CD4-positive, alpha-beta T cell treated with Interleukin-2 at 100 ng/mL for 4 hours (primary cell): ENCODE measurements at regions not wholly inside any gene's neighbourhood (a gene's known extent, or its start where the extent isn't known, plus 50 kb on each side); places are given as distances from the start of the nearest gene placed in this dataset.
"Not testable (repeated sequence)": the region's sequence is repeated elsewhere in the genome, so short reads cannot be mapped to it uniquely, and the experiment has no call there.

Experiments
- DNase-seq: peaks from one replicate; pipeline ENCODE4 v3.0.0-alpha.2; 2020; ENCODE audit warnings: low spot score

DNA sequence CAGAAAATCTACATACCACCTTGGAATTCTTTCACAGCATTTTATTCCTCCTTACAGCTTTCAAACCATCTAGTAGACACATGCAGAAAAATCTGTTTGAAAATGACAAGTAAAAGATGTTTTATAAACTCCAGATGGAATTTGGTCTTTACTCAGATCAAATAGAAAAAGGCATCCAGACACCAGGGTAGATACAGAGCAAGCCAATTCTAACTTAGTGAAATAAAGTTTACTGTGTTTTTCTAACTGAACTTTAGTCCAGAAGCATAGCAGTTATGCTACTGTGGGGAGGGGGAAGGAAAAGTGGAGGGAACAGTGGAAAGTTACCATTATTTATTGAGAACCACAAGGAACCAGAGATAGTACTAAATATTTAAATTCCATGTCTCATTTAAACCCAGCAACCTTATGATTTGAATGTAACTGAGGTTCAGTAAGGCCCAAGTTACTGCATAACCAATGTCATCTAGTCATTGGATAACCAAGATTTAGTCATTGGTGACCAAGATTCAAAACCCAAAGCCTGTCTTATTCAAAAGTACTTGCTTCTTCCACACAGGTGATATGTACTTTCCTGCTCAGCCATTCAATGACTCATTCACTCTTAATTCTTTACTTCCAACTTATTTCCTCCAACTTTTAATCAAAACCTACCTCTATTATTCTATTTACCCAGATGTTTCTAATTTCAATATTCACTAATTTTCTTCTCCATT lies 57.7 kb downstream of the RAD51AP2 start:
- no peak for DNase-seq

DNA sequence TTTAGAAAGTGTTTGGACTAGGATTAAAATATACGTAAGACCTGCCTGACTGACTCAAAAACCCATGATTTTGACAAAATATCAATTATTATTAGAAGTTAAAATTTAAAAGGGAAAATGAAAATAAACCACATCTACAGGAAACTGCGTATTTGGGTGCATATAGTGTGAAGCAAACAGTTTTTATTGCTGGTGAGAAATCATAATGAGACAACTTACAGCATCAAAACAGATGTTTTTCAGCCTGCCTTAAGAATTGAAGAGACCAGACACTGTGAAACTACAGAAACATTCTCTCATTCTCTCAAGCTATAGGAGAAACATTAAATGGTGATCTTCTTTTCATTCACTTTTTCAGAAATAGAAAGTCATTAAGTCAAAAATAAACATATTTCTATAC lies 62.9 kb downstream of the RAD51AP2 start:
- no peak for DNase-seq

DNA sequence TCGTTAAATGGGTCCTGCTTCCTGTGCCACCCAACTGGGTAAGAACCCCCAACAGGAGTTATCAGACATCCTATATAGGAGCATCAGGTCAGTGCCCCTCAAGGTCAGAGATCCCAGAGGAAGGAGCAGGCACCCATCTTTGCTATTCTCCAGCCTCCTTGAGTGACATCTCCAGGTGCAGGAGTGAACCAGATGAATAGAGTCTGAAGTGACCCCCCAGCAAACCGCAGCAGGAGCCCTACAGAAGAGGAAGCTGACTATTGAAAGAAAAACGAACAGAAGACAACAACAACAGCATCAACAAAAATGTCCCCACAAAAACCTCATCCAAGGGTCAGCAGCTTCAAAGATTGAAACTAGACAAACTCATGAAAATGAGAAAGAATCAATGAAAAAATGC lies 72.0 kb downstream of the RAD51AP2 start:
- not testable (repeated sequence) for DNase-seq

DNA sequence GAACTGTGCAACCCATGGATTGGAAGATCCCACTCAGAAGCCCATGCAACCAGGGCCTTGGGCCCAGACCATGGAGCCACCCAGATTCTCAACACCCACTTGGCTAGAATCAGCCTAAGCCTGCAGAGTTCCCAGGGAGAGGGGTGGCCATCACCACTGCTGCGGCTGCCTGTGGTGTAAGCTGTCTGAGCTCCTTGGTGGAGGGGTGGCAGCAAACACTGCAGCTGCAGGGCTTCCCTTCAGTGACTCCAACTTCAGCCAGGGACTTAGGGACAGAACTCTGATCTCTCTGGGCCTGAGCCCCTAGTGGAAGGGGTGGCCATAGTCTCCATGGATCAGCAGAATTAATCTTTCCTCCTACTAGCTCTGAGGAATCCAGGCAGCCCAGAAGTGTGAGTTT lies 72.5 kb downstream of the RAD51AP2 start:
- DNase-seq: no peak

DNA sequence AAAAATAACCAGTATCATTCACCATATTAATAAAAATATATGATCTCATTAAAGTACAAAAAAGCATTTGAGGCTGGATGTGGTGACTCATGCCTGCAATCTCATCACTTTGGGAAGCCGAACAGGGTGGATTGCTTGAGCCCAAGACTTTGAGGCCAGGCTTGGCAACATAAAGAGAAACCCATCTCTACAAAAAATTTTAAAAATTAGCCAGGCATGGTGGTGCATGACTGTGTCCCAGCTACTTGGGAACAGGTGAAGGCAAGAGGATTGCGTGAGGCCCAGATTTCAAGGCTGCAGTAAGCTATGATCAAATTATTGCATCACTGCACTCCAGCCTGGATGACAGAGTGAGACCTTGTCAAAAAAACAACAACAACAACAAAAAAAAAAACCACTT lies 75.9 kb downstream of the RAD51AP2 start:
- DNase-seq: no peak

DNA sequence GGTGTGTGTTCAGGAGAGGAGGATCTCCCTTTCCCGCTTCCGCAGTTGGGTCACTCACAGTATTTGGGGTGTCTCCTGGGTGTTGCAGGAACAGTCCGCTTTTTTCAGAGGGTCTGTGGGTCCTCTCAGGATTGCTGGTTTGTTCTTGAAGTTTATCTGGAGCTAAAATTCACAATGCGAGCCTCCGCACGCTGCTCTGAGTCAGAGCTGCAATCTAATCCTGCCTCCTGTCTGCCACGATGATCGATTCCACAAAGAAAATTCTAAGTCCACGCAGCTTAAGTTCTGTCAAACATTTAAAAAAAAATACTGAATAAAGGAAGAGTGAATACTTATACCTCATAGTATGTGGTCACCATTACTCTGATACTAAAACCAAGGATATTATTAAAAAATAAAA lies 76.5 kb downstream of the RAD51AP2 start:
- DNase-seq: no peak

DNA sequence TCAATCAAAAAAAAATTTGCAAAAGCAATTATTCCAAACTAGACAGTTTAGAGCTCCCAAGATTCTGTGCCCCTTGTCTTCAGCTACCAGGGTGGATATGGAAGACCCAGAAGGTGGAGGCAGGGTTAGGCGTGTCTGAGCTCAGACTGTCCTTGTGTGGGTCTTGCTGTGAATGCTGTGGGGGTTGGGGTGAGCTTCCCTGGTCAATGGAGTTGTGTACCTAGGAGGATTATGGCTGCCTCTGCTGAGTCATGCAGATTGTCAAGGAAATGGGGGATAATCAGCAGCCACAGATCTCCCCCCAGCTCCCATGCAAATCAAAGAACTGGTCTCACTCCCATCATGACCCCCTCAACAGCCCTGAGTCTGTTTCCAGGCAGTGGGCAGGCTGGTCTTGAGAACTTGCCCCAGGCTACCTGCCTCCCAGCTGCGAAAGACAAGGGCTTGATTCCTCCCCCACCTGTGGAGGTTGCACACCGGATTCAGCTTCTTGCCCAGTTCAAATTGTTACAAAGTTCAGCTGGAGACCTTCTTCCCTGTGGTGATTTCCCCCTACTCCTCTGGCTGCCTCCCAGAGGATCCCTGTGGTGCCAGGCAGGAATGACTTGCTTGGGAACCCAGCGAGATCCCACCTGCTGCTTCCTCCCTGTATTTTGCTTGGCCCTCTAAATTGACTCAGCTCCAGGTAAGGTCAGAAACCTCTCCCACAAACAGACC lies 77.0 kb downstream of the RAD51AP2 start:
- no peak for DNase-seq

DNA sequence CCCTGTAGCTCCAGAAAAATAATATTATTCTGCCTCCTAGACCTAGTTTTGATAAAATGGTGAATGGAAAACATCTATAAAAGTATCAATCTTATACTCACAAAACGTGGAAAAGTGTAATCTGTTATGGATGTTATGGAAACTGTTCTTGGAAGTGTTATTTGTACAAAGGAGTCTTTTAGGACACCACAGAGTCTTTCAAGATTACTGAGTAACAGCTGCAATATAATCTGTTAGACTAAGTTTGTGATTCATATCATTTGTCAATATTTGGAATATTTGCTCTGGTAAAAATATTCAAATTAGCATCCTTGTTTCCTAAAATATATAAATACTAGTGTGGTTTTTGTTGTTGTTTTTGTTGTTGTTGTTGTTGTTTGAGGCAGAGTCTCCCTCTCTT lies 87.9 kb downstream of the RAD51AP2 start:
- DNase-seq: no peak

DNA sequence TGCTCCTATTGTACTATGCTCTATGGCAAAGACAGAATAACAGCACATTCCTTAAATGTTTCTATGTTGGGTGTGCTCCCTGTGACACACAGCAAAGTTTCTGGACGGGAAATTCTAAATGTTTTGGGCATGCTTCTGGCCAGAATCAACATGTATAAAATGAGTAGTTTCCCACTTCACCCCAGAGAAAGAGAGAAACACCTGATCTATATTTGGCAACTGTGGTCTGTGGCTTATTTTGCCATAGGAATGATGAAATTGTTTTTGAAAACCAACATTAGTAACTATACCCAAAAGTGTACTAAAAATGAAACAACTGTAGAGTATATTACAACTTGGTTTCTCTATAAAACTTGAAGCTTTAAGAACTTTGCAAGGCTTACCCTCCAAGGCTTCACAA lies 89.1 kb downstream of the RAD51AP2 start:
- DNase-seq: no peak

DNA sequence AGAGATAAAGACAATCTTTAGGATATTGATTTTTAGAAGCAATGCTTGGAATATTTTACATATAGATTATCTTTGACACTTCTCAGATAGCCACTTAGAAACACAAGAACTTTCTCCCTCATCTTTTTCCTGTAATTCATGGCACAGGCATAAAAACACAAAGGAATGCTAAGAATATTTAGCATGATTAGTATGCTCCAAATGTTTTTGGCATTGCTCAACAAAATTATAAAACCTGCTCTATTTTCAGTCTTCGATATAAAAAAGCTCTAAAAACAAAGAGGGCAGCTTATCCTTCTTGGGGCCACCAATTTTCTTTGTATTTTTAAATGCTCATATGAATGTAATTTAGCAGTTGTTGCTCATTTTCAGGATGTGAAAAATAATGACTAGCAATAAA lies 90.8 kb downstream of the RAD51AP2 start:
- no peak for DNase-seq

DNA sequence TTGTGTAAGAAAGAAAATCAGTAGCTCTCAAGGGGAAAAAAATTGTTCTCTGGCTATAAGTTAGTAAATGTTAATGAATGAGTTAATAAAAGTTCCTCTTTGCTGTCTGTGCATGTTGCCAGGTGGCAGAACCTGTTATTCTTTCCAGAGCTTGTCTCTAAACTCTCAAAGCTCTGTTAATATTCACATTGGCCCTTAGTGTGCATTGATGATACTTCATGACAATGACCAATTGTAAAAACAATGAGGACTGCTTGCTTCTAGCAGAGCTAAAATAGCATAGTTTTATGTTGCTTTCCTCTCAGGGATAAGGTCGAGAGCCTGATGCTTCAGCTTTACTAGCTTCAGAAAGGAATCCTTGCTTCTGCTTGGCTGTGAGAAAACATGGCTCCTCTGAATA lies 91.5 kb downstream of the RAD51AP2 start:
- DNase-seq: no peak

DNA sequence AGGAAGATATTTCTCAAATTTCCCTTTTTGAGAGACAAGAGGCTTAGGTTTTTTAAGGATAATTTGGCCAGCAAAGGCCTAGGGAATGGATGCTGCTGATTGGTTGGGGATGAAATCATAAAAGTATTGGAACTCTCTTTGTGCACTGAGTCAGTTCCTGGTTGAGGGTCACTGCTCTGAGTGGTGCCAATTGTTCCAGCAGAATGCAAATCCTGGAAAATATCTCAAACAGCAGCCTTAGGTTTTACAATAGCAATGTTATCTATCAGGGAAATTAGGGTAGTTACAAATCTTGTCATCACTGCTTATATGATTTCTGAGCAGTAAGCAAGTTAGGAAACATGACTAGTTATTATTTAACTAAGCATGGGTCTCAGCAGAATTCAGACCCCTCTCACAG lies 96.2 kb downstream of the RAD51AP2 start:
- DNase-seq: no peak

DNA sequence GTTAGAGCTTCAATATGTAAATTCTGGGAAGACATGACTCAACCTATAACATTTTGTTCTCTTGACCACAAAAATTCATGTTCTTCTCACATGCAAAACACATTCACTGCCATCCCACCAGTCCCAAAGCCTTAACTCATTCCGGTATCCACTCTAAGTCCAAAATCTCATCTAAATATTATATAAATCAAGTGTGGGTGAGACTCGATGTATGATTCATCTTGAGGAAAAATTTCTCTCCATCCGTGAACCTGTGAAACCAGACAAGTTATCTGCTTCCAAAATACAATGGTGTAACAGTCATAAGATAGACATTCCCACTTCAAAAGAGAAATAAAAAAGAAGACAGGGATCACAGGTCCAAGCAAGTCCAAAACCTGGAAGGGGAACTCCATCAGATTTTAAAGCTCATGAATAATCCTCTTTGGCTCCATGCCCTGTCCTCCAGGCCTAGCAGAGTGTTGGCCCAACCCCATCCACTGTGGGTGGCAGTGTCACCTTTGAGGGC lies 101.3 kb downstream of the RAD51AP2 start:
- no peak for DNase-seq

DNA sequence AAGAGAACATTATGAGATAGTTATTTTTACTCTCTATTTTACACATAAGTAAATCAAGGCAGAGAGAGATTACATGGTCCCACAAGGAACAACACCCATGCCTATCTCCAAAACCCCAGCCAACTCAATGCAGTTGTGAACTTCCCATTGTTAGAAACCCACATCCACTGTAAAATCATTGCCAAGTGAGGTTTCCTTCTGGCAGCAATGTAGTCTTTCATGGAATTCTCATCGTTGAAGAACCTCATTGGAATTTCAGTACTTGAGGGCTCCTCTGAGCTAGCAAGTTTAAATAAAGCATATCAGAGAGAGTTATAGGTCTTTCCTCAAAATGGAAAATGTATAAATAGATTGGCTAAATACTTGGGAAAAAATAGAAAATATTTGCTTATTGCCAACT lies 105.2 kb downstream of the RAD51AP2 start:
- no peak for DNase-seq

DNA sequence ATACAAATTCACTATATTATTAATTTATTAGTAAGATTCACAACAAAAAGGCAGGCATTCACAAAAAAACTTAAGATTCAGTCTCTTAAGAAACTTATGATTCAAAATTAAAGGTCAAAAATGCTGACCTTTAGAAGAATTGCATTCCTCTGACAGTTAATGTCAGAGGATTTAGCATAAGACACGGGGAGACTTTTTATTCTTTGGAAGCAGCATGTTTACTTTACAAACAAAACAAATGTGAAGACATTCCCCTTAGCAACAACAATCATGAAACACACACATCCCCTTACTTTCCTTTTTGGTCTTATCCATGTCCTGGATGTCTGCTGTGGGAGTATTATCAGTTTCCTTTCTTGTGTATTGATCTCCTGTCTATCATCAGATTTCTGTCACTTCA lies 117.1 kb downstream of the RAD51AP2 start:
- no peak for DNase-seq

DNA sequence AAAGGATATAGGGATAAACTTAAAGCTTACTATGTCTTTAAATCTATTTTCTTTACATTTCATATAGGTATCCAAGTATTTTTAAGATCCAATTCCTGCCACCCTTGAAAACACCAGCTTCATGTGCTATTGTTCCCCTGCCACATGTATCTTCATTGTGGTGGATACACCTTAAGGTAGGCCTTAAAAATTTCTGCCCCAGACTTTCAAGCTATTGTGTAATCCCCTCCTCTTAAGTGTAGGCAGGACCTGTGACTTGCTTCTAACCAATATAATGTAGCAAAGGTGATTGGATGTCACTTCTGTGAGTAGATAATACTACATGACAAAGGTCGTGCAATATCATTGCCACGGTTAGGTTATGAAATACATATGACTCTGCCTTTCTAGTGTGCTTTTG lies 119.5 kb downstream of the RAD51AP2 start:
- DNase-seq: no peak

DNA sequence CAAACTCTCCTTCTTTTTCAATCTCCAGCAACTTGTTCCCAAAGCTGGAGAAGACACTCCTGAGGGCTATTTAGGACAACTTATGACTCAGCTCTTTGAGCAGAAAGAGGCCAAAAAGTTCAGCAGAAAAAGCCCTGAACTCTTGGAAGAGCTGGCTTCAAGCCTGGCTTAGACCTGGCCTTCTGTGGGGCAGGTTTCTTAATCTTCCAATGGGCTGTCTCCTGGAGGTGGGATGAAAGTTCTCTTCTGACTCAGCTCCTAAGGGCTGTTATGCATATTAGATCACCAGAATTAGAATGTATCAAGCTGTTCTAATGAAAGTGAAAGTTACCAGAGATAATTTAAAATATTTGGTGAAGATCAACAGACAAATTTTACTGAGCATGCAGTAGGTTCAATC lies 129.4 kb downstream of the RAD51AP2 start:
- DNase-seq: no peak

DNA sequence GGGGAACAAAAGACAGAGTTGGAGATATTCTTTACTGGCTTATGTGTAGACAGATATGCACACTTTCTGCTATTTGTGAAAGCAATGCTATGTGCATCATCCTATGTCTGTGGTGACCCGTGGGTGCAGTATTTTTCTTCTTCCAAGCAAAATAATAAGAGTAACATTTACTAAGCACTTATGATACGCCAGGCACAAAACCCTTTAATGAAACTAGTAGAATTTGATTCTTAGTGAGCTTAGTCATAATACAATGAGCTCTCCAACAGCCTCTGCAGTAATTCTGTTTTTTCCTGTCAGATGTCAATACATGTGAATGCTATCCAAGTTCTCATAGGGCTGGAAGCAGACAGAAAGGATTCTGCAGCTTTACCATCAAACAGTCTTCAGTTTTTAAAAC lies 130.6 kb downstream of the RAD51AP2 start:
- DNase-seq: no peak

DNA sequence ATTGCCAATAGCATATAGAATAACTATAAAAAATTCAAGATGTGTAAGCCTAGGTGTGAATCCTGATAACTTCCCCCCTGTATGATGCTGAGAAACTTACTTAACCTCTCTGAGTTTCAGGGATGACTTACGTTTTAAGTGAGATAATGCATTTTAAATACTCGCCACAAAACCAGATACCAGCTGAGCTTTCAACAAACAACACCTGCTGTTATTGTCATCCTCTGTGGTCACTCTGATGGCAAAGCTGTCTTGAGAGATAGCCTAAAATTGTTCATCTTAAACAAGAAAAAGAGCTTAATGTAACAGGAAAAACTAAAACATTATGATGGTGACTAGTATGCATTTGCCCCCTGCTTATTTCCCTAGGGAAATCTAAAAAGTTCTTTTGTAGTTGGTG lies 131.5 kb downstream of the RAD51AP2 start:
- DNase-seq: no peak

DNA sequence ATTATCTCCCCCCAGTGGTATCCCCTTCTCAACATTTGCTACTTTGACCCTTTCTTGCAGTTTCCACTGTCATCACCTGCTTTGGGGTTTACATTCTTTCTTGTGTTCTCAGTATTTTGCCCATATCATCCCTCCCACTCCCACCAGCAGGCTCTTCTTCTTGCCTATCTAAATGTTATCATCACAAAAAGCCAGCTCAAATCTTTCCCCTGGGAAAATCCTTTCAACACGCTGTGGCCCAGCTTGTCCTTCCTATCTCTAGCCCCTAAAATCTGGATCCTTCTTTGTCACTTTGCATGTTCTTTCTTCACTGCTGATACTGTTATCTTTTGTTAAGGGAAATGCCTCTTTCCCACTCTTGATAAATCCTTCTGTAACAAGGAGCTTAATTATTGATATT lies 138.2 kb downstream of the RAD51AP2 start:
- no peak for DNase-seq

DNA sequence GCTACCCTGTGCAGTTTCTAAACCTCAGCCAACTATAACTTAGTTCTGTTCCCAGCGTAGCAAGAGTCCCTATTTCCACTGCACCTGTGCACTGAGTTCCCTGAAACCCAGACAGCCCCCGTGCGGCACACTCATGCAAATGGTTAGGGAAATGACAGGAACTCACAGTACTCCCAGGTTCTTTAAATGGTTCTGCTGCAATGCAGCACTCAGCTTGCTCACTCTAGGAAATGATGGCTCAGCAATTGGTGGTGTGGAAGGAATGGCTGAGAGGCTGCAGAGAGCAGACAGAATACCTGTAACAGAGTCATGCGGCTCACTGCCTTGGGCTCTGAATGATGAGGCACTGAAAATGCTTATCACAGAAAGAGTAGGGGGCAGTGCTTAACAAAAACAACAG lies 143.0 kb downstream of the RAD51AP2 start:
- no peak for DNase-seq

DNA sequence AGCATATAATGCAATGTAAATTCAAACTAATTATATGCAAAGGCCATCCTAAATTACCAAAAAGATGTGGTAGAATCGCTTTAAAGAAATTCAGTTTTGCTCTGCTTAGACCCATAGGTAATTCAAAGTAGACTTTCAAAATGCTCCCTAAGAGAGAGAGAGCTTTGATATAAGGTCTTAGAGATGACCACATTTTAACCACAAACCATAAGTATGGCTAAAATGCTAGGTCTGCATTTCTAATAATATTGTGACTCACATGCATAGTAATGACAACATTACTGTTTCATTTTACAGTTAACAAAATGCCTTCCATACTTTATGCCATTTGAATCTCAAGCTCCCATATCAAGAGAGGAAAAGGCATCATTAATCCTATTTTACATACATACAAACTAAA lies 144.5 kb downstream of the RAD51AP2 start:
- DNase-seq: no peak

DNA sequence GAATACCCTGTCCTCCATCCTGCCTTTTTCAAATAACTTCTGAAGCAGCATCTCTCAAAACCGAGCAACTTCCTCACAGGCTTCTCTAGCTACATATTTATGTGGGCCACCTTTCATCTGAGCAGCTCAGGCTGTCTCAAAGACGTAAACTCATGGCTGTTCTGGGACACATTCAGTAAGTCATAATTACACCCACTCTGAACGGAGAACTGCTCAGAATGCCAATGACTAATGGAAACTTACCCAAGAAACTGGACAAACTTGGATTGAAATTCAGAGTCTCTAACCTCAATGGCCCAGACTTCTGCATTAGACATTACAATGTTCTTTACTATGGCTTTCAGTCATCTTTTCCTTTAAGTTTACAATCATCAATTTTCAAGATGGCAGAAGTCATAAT lies 145.2 kb downstream of the RAD51AP2 start:
- no peak for DNase-seq

DNA sequence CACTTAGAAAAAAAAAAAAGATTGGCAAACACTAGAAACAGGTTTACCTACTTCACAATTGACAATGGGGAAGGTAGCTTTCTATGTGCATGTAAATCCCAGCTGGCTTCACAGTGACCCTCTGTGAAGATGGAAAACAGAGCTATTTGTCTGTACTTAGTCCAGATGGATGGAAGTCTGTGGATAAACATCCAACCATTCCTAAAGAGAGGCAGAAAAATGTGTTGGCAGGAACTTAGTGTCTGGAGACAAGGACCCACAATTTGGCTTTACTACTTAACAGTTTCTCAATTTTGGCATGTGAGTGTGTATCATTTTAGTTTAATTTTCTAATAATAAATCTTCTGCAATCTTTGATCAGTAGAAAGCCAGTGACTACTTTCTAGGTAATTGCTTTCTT lies 154.4 kb downstream of the RAD51AP2 start:
- DNase-seq: no peak
